B cell (primary cell): ENCODE measurements at regions not wholly inside any gene's neighbourhood (a gene's known extent, or its start where the extent isn't known, plus 50 kb on each side); places are given as distances from the start of the nearest gene placed in this dataset.

ENCODE experiments used
- ATAC-seq: fragments of 200-7000 bp; cut with Tn5 transposase; one replicate; pipeline ENCODE4 v1.10.0; 2021; ENCODE audit warnings: low read depth, mild to moderate bottlenecking, moderate number of reproducible peaks, moderate library complexity
- CTCF ChIA-PET: fragments of 350-600 bp; sonication (Branson Sonifier 250); formaldehyde crosslinking; loops from one replicate; lab custom pipeline; 2021; ENCODE audit warnings: antibody characterized with exemption, inconsistent platforms; lab: Charles Lee
- POLR2A ChIA-PET: fragments of 350-600 bp; sonication (Branson Sonifier 250); formaldehyde crosslinking; loops from one replicate; lab custom pipeline; 2021; ENCODE audit warnings: antibody characterized with exemption; lab: Charles Lee
- DNase-seq: peaks from one replicate; pipeline ENCODE4 v3.0.0; 2013
- H2AFZ ChIP-seq: 2 replicates; pipeline ENCODE4 v1.6.1; 2012; ENCODE audit warnings: mild to moderate bottlenecking, low read depth, low read length; ENCODE audit not compliant: insufficient read depth, poor library complexity, severe bottlenecking
- H3K27ac ChIP-seq, 2 donors: 1 replicate in 1 of 2; 2 replicates in 1 of 2; pipeline ENCODE4 v1.5.1; 2012 to 2013; ENCODE audit warnings: low read length in 2 of 2, mild to moderate bottlenecking in 2 of 2, moderate library complexity in 1 of 2
- H3K27me3 ChIP-seq, 4 experiments: fragments of 200-600 bp in 1 of 4; sonication (generic) in 1 of 4; replicated peaks in 1 of 4; 1 replicate in 2 of 4; 2 replicates in 2 of 4; pipeline versions ENCODE4 v1.6.1 to v1.7.0; 2013 to 2016; ENCODE audit warnings: low read length in 3 of 4, mild to moderate bottlenecking in 2 of 4, mixed read lengths in 1 of 4, moderate library complexity in 1 of 4; ENCODE audit not compliant: insufficient read depth in 4 of 4, control insufficient read depth in 3 of 4; ENCODE audit errors: control extremely low read depth in 1 of 4
- H3K36me3 ChIP-seq, 2 experiments: replicated peaks in 1 of 2; 1 replicate in 1 of 2; 2 replicates in 1 of 2; pipeline versions ENCODE4 v1.6.1 to v1.7.1; 2013; ENCODE audit warnings: low read length in 1 of 2; ENCODE audit not compliant: insufficient read depth in 2 of 2, control insufficient read depth in 1 of 2; ENCODE audit errors: control extremely low read depth in 1 of 2, extremely low read depth in 1 of 2
- H3K4me1 ChIP-seq, 2 donors: fragments of 200-600 bp in 1 of 2; sonication (generic) in 1 of 2; 1 replicate in 1 of 2; 2 replicates in 1 of 2; pipeline versions ENCODE4 v1.5.1 to v1.6.1; 2013 to 2017; ENCODE audit warnings: low read length in 2 of 2; ENCODE audit not compliant: control insufficient read depth in 2 of 2, insufficient read depth in 2 of 2
- H3K4me2 ChIP-seq: replicated peaks from 2 replicates; pipeline ENCODE3; 2012; ENCODE audit warnings: mild to moderate bottlenecking, low read depth, low read length; ENCODE audit not compliant: poor library complexity, severe bottlenecking
- H3K4me3 ChIP-seq, 5 experiments: fragments of 200-600 bp in 1 of 5; sonication (generic) in 1 of 5; 1 replicate in 3 of 5; 2 replicates in 2 of 5; pipeline versions ENCODE4 v1.5.1 to v1.7.0; 2011 to 2016; ENCODE audit warnings: low read length in 4 of 5, mild to moderate bottlenecking in 4 of 5, low read depth in 2 of 5, control low read depth in 1 of 5, moderate library complexity in 1 of 5; ENCODE audit not compliant: insufficient read depth in 1 of 5; ENCODE audit errors: control extremely low read depth in 1 of 5, extremely low read depth in 1 of 5
- H3K79me2 ChIP-seq: fragments of 200-600 bp; sonication (generic); one replicate; pipeline ENCODE4 v1.6.0; 2016; ENCODE audit warnings: low read length; ENCODE audit not compliant: control insufficient read depth, insufficient read depth
- H3K9ac ChIP-seq: fragments of 200-600 bp; sonication (generic); 2 replicates; pipeline ENCODE4 v1.6.1; 2017; ENCODE audit warnings: mild to moderate bottlenecking, low read length, moderate library complexity
- H3K9me3 ChIP-seq, 3 donors: one replicate each; pipeline versions ENCODE4 v1.6.1 to v1.7.1; 2013; ENCODE audit warnings: low read length in 2 of 3; ENCODE audit not compliant: control insufficient read depth in 2 of 3, insufficient read depth in 1 of 3; ENCODE audit errors: control extremely low read depth in 1 of 3
- H4K20me1 ChIP-seq: 2 replicates; pipeline ENCODE4 v1.6.0; 2012; ENCODE audit warnings: mild to moderate bottlenecking, low read length; ENCODE audit not compliant: insufficient read depth, control insufficient read depth, poor library complexity, severe bottlenecking
- H3K27ac Mint-ChIP-seq: one replicate; pipeline ENCODE4 v1.8.0; 2021; ENCODE audit warnings: mixed read lengths
- H3K27me3 Mint-ChIP-seq: one replicate; pipeline ENCODE4 v1.8.0; 2021; ENCODE audit warnings: mixed read lengths
- H3K4me1 Mint-ChIP-seq: one replicate; pipeline ENCODE4 v1.8.0; 2021; ENCODE audit warnings: mixed read lengths
- H3K4me3 Mint-ChIP-seq: one replicate; pipeline ENCODE4 v1.8.0; 2021; ENCODE audit warnings: mixed read lengths
- H3K9me3 Mint-ChIP-seq: one replicate; pipeline ENCODE4 v1.8.0; 2022; ENCODE audit warnings: mixed read lengths; ENCODE audit not compliant: insufficient read depth
- EZH2 ChIP-seq: IDR thresholded peaks from 2 replicates; pipeline ENCODE4 v1.6.1; 2012; ENCODE audit warnings: borderline replicate concordance, low read depth, mild to moderate bottlenecking, moderate library complexity, low read length; ENCODE audit not compliant: insufficient read depth, poor library complexity, severe bottlenecking
- WGBS: methylation state at CpG from one replicate; pipeline ENCODE4 v1.1.5; 2013; ENCODE audit warnings: missing lambda C conversion rate; ENCODE audit not compliant: insufficient coverage; 5-methylcytosine and 5-hydroxymethylcytosine counted together
- intact Hi-C: fragments of 100-400 bp; cut with micrococcal nuclease; formaldehyde crosslinking; loops from one replicate; pipeline ENCODE4 v1.10.0; 2022
- TF ChIP-seq, protein P1 (sequence below): fragments of 200-600 bp; IDR thresholded peaks from one replicate; pipeline ENCODE4 v1.8.0; 2022; ENCODE audit warnings: antibody characterized with exemption, mild to moderate bottlenecking

DNA sequence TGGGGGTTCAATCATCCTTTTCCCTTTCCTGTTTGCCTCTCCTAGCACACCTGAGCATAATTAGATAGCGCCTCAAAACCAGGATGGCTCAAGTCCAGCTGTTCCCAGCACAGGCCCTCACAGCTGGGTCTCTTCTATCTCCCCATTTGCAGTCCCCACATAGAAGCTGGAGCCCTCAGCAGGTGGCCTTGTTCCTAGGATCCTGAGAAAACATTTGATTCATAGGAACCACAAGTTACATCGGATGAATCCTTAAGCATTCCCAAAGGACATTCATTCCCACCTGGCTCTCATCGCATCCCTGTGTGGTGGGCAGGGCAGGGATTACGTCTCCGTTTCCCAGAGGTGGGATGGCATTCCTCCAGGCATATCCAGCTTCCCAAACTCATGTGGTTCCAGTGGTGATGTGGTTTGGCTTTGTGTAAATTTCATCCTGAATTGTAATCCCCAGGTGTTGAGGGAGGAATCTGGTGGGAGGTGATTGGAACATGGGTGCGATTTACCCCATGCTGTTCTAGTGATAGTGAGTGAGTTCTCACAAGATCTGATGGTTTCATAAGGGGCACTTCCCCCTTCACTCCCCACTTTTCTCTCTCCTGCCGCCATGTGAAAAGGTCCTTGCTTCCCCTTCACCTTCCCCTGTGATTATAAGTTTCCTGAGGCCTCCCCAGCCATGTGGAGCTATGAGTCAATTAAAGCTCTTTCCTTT is 49.8 kb upstream of the LEP start:
- no peaks in the 10 kb centered on the region for H3K4me1 ChIP-seq
- no peak overlapping the region for H2AFZ ChIP-seq
- H3K36me3 ChIP-seq = no peaks in the 10 kb centered on the region
- H3K27ac ChIP-seq = no peak overlapping the region
- no peaks in the 10 kb centered on the region for H3K79me2 ChIP-seq
- H3K4me2 ChIP-seq = no peak overlapping the region
- WGBS = 92% methylated on average over 1 of the region's 7 CpGs
- TF ChIP-seq, protein P1, sequence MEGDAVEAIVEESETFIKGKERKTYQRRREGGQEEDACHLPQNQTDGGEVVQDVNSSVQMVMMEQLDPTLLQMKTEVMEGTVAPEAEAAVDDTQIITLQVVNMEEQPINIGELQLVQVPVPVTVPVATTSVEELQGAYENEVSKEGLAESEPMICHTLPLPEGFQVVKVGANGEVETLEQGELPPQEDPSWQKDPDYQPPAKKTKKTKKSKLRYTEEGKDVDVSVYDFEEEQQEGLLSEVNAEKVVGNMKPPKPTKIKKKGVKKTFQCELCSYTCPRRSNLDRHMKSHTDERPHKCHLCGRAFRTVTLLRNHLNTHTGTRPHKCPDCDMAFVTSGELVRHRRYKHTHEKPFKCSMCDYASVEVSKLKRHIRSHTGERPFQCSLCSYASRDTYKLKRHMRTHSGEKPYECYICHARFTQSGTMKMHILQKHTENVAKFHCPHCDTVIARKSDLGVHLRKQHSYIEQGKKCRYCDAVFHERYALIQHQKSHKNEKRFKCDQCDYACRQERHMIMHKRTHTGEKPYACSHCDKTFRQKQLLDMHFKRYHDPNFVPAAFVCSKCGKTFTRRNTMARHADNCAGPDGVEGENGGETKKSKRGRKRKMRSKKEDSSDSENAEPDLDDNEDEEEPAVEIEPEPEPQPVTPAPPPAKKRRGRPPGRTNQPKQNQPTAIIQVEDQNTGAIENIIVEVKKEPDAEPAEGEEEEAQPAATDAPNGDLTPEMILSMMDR = no peak
- TF ChIP-seq EZH2 = no peak
- H4K20me1 ChIP-seq = no peaks in the 10 kb centered on the region
- H3K4me1 Mint-ChIP-seq = no peaks in the 10 kb centered on the region
- no peak overlapping the region for H3K9ac ChIP-seq
- ATAC-seq = no peak
- peaks cover 0 to 16% (median 1%) of the 10 kb centered on the region in 4 experiments for H3K27me3 ChIP-seq
- POLR2A ChIA-PET = no interaction called here
- no peak overlapping the region for H3K4me3 ChIP-seq
- CTCF ChIA-PET = interaction anchor here (1.0 to 2.1 kb wide), 3 partner anchors 18 to 483 kb away, joined by 3 to 6 read pairs (median 3); no protein-coding TSS in a partner anchor
- peaks cover 2 to 27% (median 16%) of the 10 kb centered on the region in 3 donors for H3K9me3 ChIP-seq
- no peak overlapping the region for H3K27ac Mint-ChIP-seq
- H3K9me3 Mint-ChIP-seq = peaks cover 15% of the 10 kb centered on the region
- DNase-seq = no peak
- intact Hi-C loops = no loop called here
- peaks cover 49% of the 10 kb centered on the region for H3K27me3 Mint-ChIP-seq
- H3K4me3 Mint-ChIP-seq = no peak overlapping the region
